Stimulated activated CD8-positive, alpha-beta memory T cell treated with anti-CD3 and anti-CD28 coated beads, Interleukin-4, amount 100 ng/mL, for 48 hours (primary cell): ENCODE measurements at regions not wholly inside any gene's neighbourhood (a gene's known extent, or its start where the extent isn't known, plus 50 kb on each side); places are given as distances from the start of the nearest gene placed in this dataset.
A peak's percentile ranks its signal among the peaks of the same experiment; 100 is the strongest.
"Not testable (repeated sequence)": the region's sequence is repeated elsewhere in the genome, so short reads cannot be mapped to it uniquely, and the experiment has no call there.

Experiments used
- DNase-seq: peaks from one replicate; pipeline ENCODE4 v3.0.0-alpha.2; 2020

DNA sequence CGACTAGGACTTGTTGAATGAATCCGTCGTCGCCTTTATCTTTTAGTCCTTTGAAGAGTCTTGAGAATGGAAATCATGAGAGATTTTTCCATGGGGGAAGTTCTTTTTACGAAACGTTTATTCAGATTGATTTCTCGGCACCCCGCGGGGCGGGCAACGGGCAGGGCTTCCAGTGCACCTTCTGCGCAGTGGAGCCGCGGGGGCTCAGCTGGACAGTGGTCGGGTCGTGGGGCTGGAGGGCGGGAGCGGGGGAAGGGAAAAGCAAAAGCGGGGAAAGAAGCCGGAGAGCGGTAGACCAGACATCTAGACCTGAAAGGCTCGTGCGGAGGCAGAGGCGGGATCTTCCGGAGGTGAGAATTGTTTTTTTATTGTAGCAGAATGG lies 103.0 kb downstream of the NBPF11 start:
- DNase-seq = peak; percentile 45

DNA sequence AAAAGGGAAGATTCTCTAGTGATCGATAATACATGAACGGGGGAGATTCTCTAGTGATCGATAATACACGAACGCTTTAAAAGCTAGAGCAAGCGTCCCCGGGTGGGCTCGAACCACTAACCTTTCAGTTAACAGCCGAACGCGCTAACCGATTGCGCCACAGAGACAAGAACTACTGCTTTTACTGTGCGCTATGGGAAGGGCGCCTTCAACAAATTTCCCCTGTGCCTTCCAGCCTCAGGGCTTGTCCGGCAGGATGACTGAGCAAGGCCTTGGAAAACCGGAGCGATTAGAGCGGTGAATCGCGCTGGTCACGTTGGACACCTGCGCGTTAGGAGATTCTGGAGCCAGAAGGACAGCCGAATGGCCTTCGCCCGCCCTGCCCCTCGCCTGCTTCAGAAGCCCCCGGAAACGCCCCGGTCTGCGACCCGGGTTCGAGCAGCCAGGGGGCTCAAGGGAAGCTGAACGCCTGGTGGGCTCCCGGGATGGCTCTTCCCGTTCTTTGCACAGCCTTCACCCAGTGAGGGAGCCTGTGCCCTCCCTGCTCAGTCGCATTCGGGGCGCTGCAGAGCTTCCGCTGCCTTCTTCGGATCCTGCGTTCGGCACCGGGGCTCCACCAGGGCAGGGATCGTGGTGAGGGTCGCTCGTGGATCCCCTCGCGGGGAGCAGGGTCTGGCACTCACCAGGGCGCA lies 103.5 kb downstream of the NBPF11 start:
- peak; percentile 68 for DNase-seq

DNA sequence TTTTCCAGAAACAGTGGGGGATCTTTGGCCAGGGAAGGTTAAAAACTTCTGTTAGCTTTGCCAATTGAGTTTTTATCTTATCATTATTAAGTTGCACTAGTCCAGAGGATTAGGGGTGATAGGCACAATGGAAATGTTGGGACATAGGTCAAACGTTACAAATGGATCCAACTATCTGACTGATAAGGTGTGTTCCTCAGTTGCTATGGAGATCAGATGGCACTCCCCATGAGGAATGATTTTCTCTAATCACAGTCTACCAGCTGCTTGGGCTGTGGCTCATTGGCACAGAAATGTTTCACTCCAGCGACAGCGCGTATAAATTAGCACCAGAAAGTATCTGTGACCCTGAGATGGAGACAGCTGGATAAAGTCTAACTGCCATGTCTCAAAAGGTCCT lies 106.2 kb downstream of the NBPF11 start:
- not testable (repeated sequence) for DNase-seq

DNA sequence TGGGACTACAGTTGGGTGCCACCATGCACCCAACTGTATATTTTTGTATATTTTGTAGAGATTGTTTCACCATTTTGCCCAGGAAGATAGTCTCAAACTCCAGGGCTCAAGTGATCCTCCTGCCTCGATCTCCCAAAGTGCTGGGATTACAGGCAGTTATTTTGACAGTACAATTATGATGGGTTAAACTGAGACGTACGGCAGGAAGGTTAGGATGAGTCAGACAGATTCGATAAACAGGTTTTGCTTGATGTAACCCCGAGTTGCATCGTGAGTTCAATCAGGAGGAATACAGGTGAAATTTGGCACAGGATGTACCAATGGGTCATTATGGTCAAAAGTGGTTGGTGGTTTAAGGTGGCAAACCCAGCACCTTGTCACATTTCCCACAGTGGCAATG lies 107.6 kb downstream of the NBPF11 start:
- DNase-seq = not testable (repeated sequence)
